Endothelial cell of umbilical vein (primary cell): ENCODE measurements at regions not wholly inside any gene's neighbourhood (a gene's known extent, or its start where the extent isn't known, plus 50 kb on each side); places are given as distances from the start of the nearest gene placed in this dataset.

ENCODE experiments used
- BruUV-seq: library from RNA; stranded (reverse); fragments of 400-500 nt; replicated peaks from 2 replicates; lab custom pipeline; 2021; lab: Mats Ljungman, UMichigan
- CTCF ChIA-PET: fragments of 300-600, 350-600 bp; sonication (Branson Sonifier 250); formaldehyde crosslinking; loops from one replicate; lab custom pipeline; 2021; ENCODE audit warnings: antibody characterized with exemption, inconsistent platforms; lab: Charles Lee
- POLR2A ChIA-PET: fragments of 300-600, 350-600 bp; sonication (Branson Sonifier 250); formaldehyde crosslinking; loops from one replicate; lab custom pipeline; 2021; ENCODE audit warnings: antibody characterized with exemption, inconsistent platforms; lab: Charles Lee
- DNase-seq: peaks from one replicate; pipeline ENCODE4 v3.0.0-alpha.2; 2011; ENCODE audit warnings: low read depth, low spot score
- FAIRE-seq: peaks from 2 replicates; lab custom pipeline; 2011; peaks lifted over from hg19 to GRCh38; lab: Jason Lieb, UNC
- H2AFZ ChIP-seq: 2 replicates; pipeline ENCODE4 v1.6.0; 2012; ENCODE audit warnings: low read depth, low read length, control low read depth, inconsistent platforms
- H3K27ac ChIP-seq: 2 replicates; pipeline ENCODE4 v1.5.1; 2011; ENCODE audit warnings: low read depth, mild to moderate bottlenecking, control low read depth, low read length, moderate library complexity; ENCODE audit not compliant: insufficient read depth
- H3K27me3 ChIP-seq, 2 experiments: 2 replicates each; pipeline versions ENCODE4 v1.6.0 to v1.6.1; 2011; ENCODE audit warnings: low read length in 2 of 2, mixed read lengths in 1 of 2; ENCODE audit not compliant: control insufficient read depth in 2 of 2, insufficient read depth in 2 of 2
- H3K36me3 ChIP-seq, 2 experiments: 2 replicates in 1 of 2; 3 replicates in 1 of 2; pipeline ENCODE4 v1.5.1; 2011; ENCODE audit warnings: low read length in 2 of 2, mild to moderate bottlenecking in 1 of 2, moderate library complexity in 1 of 2; ENCODE audit not compliant: control insufficient read depth in 2 of 2, insufficient read depth in 2 of 2; ENCODE audit errors: extremely low read depth in 1 of 2
- H3K4me1 ChIP-seq: 3 replicates; pipeline ENCODE4 v1.5.1; 2011; ENCODE audit warnings: mild to moderate bottlenecking, low read length; ENCODE audit not compliant: control insufficient read depth, insufficient read depth; ENCODE audit errors: extremely low read depth
- H3K4me2 ChIP-seq: 2 replicates; pipeline ENCODE4 v1.6.1; 2011; ENCODE audit warnings: low read length, control low read depth, mixed read lengths; ENCODE audit not compliant: insufficient read depth
- H3K4me3 ChIP-seq, 3 experiments: fragments of 200-600 bp in 1 of 3; sonication (generic), shearing (Covaris generic) in 1 of 3; replicated peaks in 1 of 3; 2 replicates each; pipeline ENCODE4 v1.5.1; 2011 to 2016; ENCODE audit warnings: control low read depth in 3 of 3, low read length in 3 of 3, mild to moderate bottlenecking in 2 of 3, inconsistent platforms in 1 of 3, low read depth in 1 of 3, moderate library complexity in 1 of 3; ENCODE audit not compliant: insufficient read depth in 1 of 3
- H3K79me2 ChIP-seq: 2 replicates; pipeline ENCODE4 v1.6.0; 2012; ENCODE audit warnings: low read length, inconsistent platforms; ENCODE audit not compliant: control insufficient read depth, insufficient read depth
- H3K9ac ChIP-seq: replicated peaks from 2 replicates; pipeline ENCODE3; 2011; ENCODE audit warnings: low read length, control low read depth; ENCODE audit not compliant: insufficient read depth; ENCODE audit errors: extremely low read depth
- H3K9me1 ChIP-seq: replicated peaks from 3 replicates; pipeline ENCODE4 v1.6.0; 2011; ENCODE audit warnings: mild to moderate bottlenecking, low read length; ENCODE audit not compliant: control insufficient read depth, insufficient read depth; ENCODE audit errors: extremely low read depth
- H3K9me3 ChIP-seq: replicated peaks from 2 replicates; pipeline ENCODE4 v1.5.1; 2012; ENCODE audit warnings: low read length, inconsistent platforms; ENCODE audit not compliant: control insufficient read depth, insufficient read depth
- H4K20me1 ChIP-seq: replicated peaks from 2 replicates; pipeline ENCODE3; 2011; ENCODE audit warnings: mild to moderate bottlenecking, low read length; ENCODE audit not compliant: control insufficient read depth, insufficient read depth; ENCODE audit errors: extremely low read depth
- CTCF ChIP-seq, 2 donors: IDR thresholded peaks; 1 replicate in 1 of 2; 2 replicates in 1 of 2; pipeline ENCODE4 v1.5.1; 2011; ENCODE audit warnings: low read length in 2 of 2, mild to moderate bottlenecking in 2 of 2, moderate library complexity in 2 of 2, control low read depth in 1 of 2, inconsistent platforms in 1 of 2, low read depth in 1 of 2; ENCODE audit not compliant: insufficient read depth in 1 of 2; ENCODE audit errors: extremely low read depth in 1 of 2
- EZH2 ChIP-seq: IDR thresholded peaks from 2 replicates; pipeline ENCODE4 v1.6.1; 2012; ENCODE audit warnings: borderline replicate concordance, low read depth, mild to moderate bottlenecking, moderate library complexity, low read length, inconsistent platforms; ENCODE audit not compliant: severe bottlenecking
- FOS ChIP-seq: IDR thresholded peaks from 2 replicates; pipeline ENCODE4 v1.6.1; 2011; ENCODE audit warnings: mild to moderate bottlenecking, low read length, moderate library complexity, borderline replicate concordance; ENCODE audit not compliant: insufficient read depth
- GATA2 ChIP-seq: IDR thresholded peaks from 2 replicates; pipeline ENCODE4 v1.7.0; 2011; ENCODE audit warnings: low read depth, mild to moderate bottlenecking, moderate library complexity, mixed read lengths, low read length; ENCODE audit not compliant: insufficient read length, insufficient read depth
- POLR2A ChIP-seq: IDR thresholded peaks from 2 replicates; pipeline ENCODE4 v1.6.1; 2012; ENCODE audit warnings: low read depth, mild to moderate bottlenecking, control low read depth, low read length
- POLR2AphosphoS5 ChIP-seq: IDR thresholded peaks from 2 replicates; pipeline ENCODE4 v1.6.1; 2012; ENCODE audit warnings: low read depth, mild to moderate bottlenecking, control low read depth, low read length, moderate library complexity; ENCODE audit not compliant: insufficient read depth
- dilution Hi-C: fragments of 300-500 bp; cut with MboI; formaldehyde crosslinking; loops from one replicate; pipeline ENCODE4 v1.15.0; 2019; ENCODE audit warnings: low sequenced_read_pairs; ENCODE audit not compliant: extremely low pct_ligation_motif_present
- intact Hi-C: fragments of 100-400 bp; cut with micrococcal nuclease; formaldehyde crosslinking; loops from one replicate; pipeline ENCODE4 v1.10.0; 2022
- TF ChIP-seq, protein P1 (sequence below): IDR thresholded peaks from 2 replicates; pipeline ENCODE4 v1.6.1; 2011; ENCODE audit not compliant: insufficient read depth, insufficient read length

DNA sequence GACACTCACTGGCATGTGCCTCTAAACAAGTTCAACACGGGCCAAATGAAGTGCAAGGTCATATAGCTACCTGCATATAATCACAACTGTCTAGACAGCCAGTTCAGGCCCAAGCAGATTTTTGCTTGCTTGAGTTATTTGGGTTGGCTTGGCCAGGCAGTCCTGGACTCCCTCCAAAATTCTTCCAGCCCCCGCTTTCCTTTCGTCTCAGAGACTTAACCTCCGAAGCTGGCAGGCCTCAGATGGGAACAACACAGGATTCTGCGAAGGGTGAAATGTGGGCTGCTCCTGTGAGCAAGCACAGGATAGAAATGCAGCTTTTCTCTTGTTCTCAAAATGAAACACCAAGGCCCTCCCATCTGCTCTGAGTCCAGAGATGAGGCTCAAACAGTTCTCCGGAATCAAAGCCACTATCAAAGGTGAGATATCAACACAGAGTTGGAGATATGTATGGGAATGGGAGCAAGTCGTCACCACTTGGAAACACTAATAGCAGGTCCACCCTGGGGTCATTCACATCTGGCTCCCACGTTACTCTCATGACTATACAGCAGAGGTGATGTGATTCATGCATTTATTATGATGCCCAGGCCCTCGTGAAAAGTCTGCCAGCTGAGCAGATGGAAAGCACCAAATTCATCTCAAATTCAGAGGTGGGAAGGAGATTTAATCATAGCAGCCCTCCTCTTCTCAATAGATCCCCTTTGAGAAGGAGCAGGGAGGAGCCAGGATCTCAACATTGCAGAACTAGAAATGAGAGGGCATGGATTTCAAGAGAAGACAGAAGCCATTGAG is 389.8 kb downstream of the NUAK1 start:
- no peaks in the 10 kb centered on the region for H3K4me1 ChIP-seq
- H3K4me3 ChIP-seq: no peak overlapping the region
- TF ChIP-seq POLR2AphosphoS5: no peak
- TF ChIP-seq FOS: no peak
- TF ChIP-seq EZH2: no peak
- no peak for TF ChIP-seq GATA2
- no peak for TF ChIP-seq CTCF (IDR thresholded peaks at IDR 0.05; ENCODE audit: extremely low read depth in 1 of 2, insufficient read depth in 1 of 2, low read depth in 1 of 2, low read length in 2 of 2)
- TF ChIP-seq POLR2A: no peak
- TF ChIP-seq, protein P1, sequence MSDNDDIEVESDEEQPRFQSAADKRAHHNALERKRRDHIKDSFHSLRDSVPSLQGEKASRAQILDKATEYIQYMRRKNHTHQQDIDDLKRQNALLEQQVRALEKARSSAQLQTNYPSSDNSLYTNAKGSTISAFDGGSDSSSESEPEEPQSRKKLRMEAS: no peak
- H3K27me3 ChIP-seq: peaks cover 21 to 46% of the 10 kb centered on the region in 2 experiments
- intact Hi-C loops (no loop called here), dilution Hi-C loops (no loop called here)
- H2AFZ ChIP-seq: no peak overlapping the region
- no TSS peak for BruUV-seq
- POLR2A ChIA-PET: no interaction called here
- no peaks in the 10 kb centered on the region for H3K9me1 ChIP-seq
- H3K4me2 ChIP-seq: no peak overlapping the region
- FAIRE-seq: peak; percentile 68
- CTCF ChIA-PET: interaction anchor here (1.2 to 1.5 kb wide), 2 partner anchors 11 to 400 kb away, joined by 3 to 6 read pairs; no protein-coding TSS in a partner anchor
- no peak overlapping the region for H3K27ac ChIP-seq
- DNase-seq: peak; percentile 86
- H3K9me3 ChIP-seq: no peaks in the 10 kb centered on the region
- H4K20me1 ChIP-seq: no peaks in the 10 kb centered on the region
- no peak overlapping the region for H3K9ac ChIP-seq
- H3K79me2 ChIP-seq: no peaks in the 10 kb centered on the region
- H3K36me3 ChIP-seq: no peaks in the 10 kb centered on the region
